ENCODE measurements at regions not wholly inside any gene's neighbourhood (a gene's known extent, or its start where the extent isn't known, plus 50 kb on each side); places are given as distances from the start of the nearest gene placed in this dataset.

DNA sequence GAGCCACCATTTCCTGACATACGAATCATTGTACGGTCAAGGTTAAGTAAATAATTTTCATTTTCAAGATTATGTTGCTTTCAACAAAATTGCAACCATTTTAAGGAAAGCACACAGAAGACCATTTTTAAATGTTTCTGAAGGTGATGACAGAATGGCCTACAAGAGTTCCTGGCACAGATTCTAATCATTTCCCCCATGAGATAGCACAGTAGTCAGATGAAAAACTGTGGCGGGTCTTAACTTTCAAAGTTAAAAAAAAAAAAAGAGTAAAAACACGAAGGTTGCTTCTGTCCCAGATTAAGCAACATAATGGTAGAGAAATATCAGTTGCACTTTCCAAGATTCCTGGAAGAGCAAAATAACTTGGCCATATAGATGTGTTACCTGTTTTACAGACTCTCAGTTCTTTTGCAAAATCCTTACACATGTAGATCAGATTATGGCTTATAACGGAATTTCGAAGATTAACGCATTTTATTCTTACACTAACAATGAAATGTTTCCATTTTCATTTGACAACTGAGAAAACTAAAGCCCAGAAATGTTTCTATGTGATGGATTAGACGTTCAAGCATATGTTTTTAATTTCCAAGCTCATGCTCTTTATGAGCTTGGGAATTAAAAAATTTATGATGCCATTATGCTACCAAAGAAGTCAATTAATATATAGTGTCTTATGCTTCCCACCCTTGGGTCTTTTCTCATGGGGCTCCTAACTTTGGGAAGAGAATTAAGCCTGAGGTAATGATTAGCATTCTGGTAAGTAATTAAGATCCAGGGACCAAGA lies 335.1 kb upstream of the CLNK start (continued):
- TF ChIP-seq, protein P1, sequence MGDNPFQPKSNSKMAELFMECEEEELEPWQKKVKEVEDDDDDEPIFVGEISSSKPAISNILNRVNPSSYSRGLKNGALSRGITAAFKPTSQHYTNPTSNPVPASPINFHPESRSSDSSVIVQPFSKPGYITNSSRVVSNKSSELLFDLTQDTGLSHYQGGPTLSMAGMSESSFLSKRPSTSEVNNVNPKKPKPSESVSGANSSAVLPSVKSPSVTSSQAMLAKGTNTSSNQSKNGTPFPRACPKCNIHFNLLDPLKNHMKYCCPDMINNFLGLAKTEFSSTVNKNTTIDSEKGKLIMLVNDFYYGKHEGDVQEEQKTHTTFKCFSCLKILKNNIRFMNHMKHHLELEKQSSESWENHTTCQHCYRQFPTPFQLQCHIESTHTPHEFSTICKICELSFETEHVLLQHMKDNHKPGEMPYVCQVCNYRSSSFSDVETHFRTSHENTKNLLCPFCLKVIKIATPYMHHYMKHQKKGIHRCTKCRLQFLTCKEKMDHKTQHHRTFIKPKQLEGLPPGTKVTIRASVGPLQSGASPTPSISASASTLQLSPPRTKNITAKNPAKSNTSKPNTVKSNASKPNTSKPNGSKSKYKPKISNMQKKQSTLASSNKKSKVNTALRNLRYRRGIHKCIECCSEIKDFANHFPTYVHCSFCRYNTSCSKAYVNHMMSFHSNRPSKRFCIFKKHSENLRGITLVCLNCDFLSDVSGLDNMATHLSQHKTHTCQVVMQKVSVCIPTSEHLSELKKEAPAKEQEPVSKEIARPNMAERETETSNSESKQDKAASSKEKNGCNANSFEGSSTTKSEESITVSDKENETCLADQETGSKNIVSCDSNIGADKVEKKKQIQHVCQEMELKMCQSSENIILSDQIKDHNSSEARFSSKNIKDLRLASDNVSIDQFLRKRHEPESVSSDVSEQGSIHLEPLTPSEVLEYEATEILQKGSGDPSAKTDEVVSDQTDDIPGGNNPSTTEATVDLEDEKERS (tag by site-specific recombination; IDR thresholded peaks at IDR 0.05) = no peak
- TF ChIP-seq PRDM10 (tag by site-specific recombination; IDR thresholded peaks at IDR 0.05) (no peak), ZNF148 (tag by site-specific recombination; IDR thresholded peaks at IDR 0.05; ENCODE audit: borderline replicate concordance) (no peak), TRIM28 (IDR thresholded peaks at IDR 0.05; ENCODE audit: borderline replicate concordance, low read length) (no peak), ZBTB17 (tag by site-specific recombination; IDR thresholded peaks at IDR 0.05) (no peak), ZNF768 (tag by site-specific recombination; IDR thresholded peaks at IDR 0.05) (no peak)

DNA sequence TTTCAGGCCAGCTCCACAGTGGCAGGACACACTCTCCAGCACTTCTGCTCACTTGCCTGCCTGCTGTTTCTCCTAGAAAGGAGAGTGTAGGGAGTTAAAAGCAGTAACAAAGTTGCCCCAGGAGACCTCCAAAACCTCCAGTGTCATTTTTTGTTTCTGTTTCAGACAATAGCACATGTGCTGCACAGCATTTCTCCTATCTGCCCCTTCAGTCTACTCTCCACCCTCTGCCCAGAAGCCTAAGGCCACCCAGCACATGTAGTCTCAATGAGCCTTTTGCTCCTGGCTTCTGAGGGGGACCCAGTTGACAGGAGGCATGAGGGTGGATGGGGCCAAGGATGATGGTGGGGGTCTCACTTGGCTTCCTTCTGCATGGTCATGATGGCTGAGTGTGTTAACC lies 329.6 kb upstream of the CLNK start:
- no peak overlapping the region for H3K27ac ChIP-seq (ENCODE audit: extremely low read depth, low read depth, low read length)
- no peaks in the 10 kb centered on the region for H3K36me3 ChIP-seq (ENCODE audit: control insufficient read depth in 2 of 2, insufficient read depth in 1 of 2, low read length in 2 of 2)
- POLR2A ChIA-PET = no interaction called here
- H3K4me1 ChIP-seq (ENCODE audit: control insufficient read depth, insufficient read depth, low read length) = no peaks in the 10 kb centered on the region
- no peak overlapping the region for H3K4me3 ChIP-seq (ENCODE audit: low read depth, low read length)
- CTCF ChIA-PET = no interaction called here
- no peaks in the 10 kb centered on the region for H3K9me3 ChIP-seq (ENCODE audit: control insufficient read depth, insufficient read depth, low read depth, low read length)
- TF ChIP-seq ZNF677 (tag by site-specific recombination; IDR thresholded peaks at IDR 0.05) (no peak), PRDM10 (tag by site-specific recombination; IDR thresholded peaks at IDR 0.05) (no peak), ZNF654 (tag by site-specific recombination; IDR thresholded peaks at IDR 0.05; ENCODE audit: low read depth) (no peak), ZNF202 (tag by site-specific recombination; IDR thresholded peaks at IDR 0.05; ENCODE audit: borderline replicate concordance) (no peak), ZBTB1 (tag by site-specific recombination; IDR thresholded peaks at IDR 0.05) (no peak), ZNF549 (tag by site-specific recombination; IDR thresholded peaks at IDR 0.05) (no peak), TSHZ1 (tag by site-specific recombination; IDR thresholded peaks at IDR 0.05; ENCODE audit: borderline replicate concordance) (no peak), ZNF623 (tag by site-specific recombination; IDR thresholded peaks at IDR 0.05) (no peak)
- TF ChIP-seq, protein P2, sequence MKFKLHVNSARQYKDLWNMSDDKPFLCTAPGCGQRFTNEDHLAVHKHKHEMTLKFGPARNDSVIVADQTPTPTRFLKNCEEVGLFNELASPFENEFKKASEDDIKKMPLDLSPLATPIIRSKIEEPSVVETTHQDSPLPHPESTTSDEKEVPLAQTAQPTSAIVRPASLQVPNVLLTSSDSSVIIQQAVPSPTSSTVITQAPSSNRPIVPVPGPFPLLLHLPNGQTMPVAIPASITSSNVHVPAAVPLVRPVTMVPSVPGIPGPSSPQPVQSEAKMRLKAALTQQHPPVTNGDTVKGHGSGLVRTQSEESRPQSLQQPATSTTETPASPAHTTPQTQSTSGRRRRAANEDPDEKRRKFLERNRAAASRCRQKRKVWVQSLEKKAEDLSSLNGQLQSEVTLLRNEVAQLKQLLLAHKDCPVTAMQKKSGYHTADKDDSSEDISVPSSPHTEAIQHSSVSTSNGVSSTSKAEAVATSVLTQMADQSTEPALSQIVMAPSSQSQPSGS (tag by site-specific recombination; IDR thresholded peaks at IDR 0.05; ENCODE audit: low read depth) = no peak
